ENCODE measurements at regions not wholly inside any gene's neighbourhood (a gene's known extent, or its start where the extent isn't known, plus 50 kb on each side); places are given as distances from the start of the nearest gene placed in this dataset.
"Not testable (repeated sequence)": the region's sequence is repeated elsewhere in the genome, so short reads cannot be mapped to it uniquely, and the experiment has no call there.

- TF ChIP-seq CTCF (IDR thresholded peaks at IDR 0.05; ENCODE audit: insufficient read depth, low read depth, low read length, missing control alignments), result no peak
- H3K4me3 ChIP-seq (ENCODE audit: low read depth, low read length), result no peak overlapping the region
- no peak for DNase-seq (ENCODE audit: low read depth)
These were observed 60.0 kb downstream of the DMAC1 start for GRCh38 chr9:7739595-7739994.

- no peak overlapping the region for H3K4me3 ChIP-seq (ENCODE audit: low read depth, low read length)
- TF ChIP-seq CTCF (IDR thresholded peaks at IDR 0.05; ENCODE audit: insufficient read depth, low read depth, low read length, missing control alignments), result no peak
- DNase-seq (ENCODE audit: low read depth), result no peak
These were observed 64.3 kb downstream of the DMAC1 start for GRCh38 chr9:7735311-7735710.

- no peak overlapping the region for H3K4me3 ChIP-seq (ENCODE audit: low read depth, low read length)
- TF ChIP-seq CTCF (IDR thresholded peaks at IDR 0.05; ENCODE audit: insufficient read depth, low read depth, low read length, missing control alignments), result no peak
These were observed 69.5 kb downstream of the DMAC1 start for GRCh38 chr9:7730164-7730445.

GRCh38 chr9:7729371-7730163, 70.0 kb downstream of the DMAC1 start:
- no peak for DNase-seq (ENCODE audit: low read depth)
- TF ChIP-seq CTCF (IDR thresholded peaks at IDR 0.05; ENCODE audit: insufficient read depth, low read depth, low read length, missing control alignments), result no peak
- no peak overlapping the region for H3K4me3 ChIP-seq (ENCODE audit: low read depth, low read length)

More at GRCh38 chr9:7730164-7730445, 69.5 kb downstream of the DMAC1 start:
- DNase-seq (ENCODE audit: low read depth), result no peak

- DNase-seq (ENCODE audit: low read depth), result no peak
- no peak overlapping the region for H3K4me3 ChIP-seq (ENCODE audit: low read depth, low read length)
- TF ChIP-seq CTCF (IDR thresholded peaks at IDR 0.05; ENCODE audit: insufficient read depth, low read depth, low read length, missing control alignments), result no peak
These were observed 78.3 kb downstream of the DMAC1 start for GRCh38 chr9:7721291-7721690.

GRCh38 chr9:7713088-7713487, 86.5 kb downstream of the DMAC1 start:
- not testable (repeated sequence) for DNase-seq (ENCODE audit: low read depth); H3K4me3 ChIP-seq (ENCODE audit: low read depth, low read length)

- DNase-seq (ENCODE audit: low read depth), result no peak
- H3K4me3 ChIP-seq (ENCODE audit: low read depth, low read length), result no peak overlapping the region
- no peak for TF ChIP-seq CTCF (IDR thresholded peaks at IDR 0.05; ENCODE audit: insufficient read depth, low read depth, low read length, missing control alignments)
These were observed 88.9 kb downstream of the DMAC1 start for GRCh38 chr9:7710686-7711085.
